ENCODE measurements at regions not wholly inside any gene's neighbourhood (a gene's known extent, or its start where the extent isn't known, plus 50 kb on each side); places are given as distances from the start of the nearest gene placed in this dataset.

DNA sequence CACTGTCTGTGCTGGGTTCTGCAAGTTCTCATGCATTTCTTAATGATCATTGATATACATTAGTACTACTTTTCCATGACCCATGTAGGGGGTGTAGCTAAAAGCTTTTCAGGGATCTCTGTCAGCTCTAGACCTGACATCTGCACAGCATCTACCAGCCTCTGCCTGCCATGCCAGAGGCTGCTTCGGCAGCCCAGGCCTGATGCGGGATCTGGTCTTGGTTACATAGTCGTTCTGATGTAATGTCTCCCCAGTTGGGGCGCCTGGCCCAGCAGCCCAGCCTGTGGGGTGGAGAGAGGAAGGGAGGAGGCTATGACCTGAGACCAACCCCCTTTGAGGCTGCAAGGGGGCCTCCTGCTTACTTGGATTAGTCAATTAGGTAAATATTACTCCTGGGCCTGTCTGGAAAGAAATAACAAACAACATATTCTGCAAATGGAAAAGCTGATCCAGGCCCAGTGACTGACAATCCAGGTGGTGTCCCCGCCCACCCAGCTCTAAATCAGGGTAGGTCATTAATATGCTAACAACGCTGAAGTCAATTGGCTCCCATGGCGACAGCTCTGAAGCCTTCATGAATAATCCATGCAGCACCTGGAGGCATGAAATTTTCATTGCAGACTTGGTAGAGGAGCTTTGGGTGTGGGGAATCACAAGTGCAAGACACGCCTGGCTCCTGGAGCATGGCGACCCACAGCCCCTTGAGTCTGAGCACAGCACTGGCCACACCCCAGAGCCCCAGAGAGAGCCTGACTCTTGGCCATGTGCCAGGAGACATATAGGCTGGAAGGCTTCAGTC lies 575.3 kb downstream of the CMPK2 start:
- no peak for DNase-seq (ENCODE audit: low spot score)

DNA sequence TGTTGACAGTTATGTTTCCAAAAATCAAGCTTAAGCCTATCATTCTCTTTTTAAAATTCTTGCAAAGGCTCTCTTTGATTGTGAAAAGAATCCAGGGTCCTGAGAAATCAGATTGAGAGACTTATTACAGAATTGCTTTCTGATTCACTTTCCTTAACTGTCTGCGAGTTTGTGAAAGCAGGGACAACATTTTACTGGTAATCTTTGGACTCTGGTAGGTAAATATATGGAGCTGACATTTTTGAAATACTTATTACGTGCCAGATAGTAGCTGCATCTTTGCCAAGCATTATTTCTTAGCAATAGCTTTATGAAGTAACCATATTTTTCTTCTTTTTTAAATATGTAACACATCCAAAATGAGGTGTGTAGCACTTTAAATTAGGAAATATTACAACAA lies 570.9 kb downstream of the CMPK2 start:
- DNase-seq (ENCODE audit: low spot score): no peak

DNA sequence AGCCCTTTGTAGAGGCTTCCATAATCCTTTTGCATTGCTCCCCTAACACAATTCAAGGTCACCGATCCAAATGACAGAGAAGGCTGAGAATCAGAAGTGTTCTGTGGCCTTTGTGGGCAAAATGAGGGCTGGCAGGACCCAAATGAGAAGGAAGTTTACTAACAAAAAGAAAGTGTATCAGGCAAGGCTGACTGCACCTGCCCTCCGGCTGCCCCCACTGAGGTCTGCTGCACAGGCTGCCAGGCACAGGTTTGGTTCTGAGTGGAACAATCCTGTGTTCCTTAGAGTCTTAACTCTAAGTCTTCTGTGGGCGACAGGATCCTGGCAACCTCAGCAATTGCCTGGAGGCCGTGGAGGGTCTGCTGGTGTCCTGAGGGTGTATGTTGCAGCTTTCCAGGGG lies 568.5 kb downstream of the CMPK2 start:
- DNase-seq (ENCODE audit: low spot score): no peak

DNA sequence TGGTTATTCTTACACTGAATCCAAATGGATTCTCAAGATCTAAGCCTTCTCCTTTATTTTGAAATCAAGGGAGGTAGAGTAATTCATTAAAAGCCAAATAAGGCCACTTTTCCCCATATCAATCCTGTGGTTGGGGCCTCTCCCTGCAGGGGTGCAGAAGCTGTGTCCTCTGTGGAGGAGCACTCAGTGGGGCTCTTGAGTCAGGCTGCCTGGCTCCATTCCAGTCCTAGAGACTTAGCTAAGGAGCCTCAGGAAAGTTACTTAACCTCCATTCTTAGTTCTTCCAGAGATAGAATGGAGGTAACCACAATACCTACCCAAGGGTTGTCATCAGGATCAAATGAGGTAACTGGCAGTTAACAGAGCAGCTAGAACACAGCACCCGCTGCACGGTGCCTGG lies 564.3 kb downstream of the CMPK2 start:
- DNase-seq (ENCODE audit: low spot score): no peak

DNA sequence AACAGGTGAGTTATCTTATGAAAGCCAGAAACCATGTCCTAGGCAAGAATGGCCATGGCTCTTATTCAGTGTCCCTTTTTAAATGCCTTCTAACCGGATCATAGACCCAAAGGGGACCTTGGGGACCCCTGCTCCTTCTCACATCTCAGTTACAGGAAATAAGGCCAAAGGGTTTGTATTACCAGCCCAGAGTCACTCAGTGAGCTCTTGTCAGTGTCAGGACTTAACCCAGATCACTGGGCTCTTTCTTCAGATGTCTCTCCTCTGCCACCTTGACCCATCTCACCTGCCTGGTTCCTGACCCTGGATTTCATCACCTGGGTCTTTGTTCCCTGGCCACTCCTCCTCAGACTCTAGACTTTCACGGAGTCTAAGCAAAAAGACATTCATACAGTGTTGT lies 556.7 kb downstream of the CMPK2 start:
- DNase-seq (ENCODE audit: low spot score): no peak

DNA sequence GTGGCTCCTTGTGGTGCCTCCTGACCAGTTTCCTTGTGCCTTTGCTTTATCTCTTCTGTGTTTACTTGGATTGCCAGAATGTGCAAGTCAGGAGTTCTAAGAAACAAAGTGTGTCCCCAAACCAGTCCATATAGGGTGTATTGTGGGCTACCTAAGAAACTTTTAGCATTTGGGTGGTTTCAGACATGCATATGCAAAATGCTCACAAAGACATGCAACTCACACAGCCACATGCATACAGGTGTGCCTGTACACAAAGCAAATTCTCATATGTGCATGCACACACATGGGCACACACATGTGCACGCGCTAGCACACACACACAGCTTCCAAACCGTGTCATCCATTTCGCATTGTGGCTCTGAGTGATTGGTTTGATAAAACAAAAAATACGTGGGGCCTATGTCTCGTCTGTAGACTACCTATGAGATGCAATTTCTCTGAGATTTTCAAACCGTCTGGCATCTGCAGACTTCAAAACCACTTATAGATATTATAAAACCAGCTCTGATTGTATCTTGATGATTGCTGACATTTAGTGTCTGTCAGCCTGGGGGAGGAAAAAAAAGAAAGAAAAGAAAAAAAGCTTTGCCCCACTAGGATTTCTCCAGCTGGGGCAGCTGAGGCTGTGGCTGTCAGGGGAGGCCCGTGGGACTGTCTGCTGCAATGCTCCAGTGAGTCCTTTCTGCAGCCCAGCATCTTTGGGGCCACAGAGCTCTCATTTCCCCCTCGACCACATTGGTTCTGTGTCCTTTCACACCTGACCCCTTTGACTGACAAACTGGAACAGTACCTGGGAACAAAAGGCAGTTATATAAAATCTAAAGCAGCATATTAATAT lies 556.1 kb downstream of the CMPK2 start:
- no peak for DNase-seq (ENCODE audit: low spot score)

DNA sequence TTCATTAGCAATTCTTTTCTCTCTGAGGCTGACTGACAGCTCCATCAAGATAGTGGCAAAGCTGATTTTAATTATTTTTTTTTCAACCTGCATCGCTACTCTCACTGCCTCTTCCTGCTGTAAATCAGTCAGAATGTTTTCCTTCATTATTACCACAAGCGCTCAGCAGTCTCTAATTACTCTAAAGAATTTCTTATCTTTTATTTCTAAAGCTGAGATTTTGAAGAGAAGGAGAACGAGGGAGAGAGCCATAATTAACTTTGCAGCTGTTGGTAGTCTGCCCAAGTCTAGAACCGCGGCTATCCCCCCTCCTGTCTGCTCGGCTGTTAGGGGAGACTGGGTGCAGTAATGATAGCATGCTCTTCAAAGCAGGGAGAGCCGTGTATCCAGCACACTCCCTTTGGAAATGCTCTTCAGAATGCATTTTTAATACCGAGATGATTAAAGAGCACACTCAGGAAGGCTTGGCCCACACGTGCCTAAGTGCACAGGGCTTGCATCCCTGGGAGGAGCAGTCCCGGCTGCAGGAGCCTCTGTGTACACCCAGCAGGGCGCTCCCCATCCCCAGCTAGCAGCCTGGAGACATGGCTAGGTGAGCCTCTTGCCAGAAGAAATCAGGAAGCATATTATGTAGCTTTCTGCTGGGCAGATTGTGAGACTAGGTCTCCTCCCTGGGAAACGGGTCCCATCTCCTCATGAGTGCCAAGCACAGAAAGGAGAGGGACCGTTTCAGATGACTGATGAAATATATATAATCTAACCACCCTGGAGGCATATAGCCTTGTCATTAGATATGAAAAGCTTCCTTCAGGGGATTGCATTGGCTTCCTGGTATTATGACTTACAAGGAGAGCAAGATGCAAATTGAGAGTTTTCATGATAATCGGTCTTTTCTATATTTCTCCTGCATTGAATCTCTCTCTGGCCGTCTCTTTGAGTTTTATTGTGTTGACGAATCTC lies 555.2 kb downstream of the CMPK2 start:
- no peak for DNase-seq (ENCODE audit: low spot score)

DNA sequence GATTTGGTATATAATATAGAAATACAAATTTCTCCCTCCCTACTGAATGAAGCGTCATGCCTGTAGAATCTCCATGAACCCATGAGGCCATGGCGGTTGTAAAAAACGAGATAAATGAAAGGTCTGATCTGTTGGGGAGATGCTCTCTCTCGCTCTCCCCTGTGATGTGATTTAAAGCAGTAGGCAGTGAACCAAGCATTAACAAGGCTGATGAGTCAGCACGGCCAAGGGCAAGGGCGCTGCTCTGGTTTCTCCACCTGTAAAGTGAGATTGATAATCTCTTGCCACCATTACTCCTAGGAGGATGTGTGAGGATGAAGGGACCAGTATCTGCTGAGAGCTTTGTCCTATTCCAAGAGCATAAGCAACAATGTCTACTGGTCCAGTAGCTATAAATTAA lies 553.3 kb downstream of the CMPK2 start:
- no peak for DNase-seq (ENCODE audit: low spot score)

DNA sequence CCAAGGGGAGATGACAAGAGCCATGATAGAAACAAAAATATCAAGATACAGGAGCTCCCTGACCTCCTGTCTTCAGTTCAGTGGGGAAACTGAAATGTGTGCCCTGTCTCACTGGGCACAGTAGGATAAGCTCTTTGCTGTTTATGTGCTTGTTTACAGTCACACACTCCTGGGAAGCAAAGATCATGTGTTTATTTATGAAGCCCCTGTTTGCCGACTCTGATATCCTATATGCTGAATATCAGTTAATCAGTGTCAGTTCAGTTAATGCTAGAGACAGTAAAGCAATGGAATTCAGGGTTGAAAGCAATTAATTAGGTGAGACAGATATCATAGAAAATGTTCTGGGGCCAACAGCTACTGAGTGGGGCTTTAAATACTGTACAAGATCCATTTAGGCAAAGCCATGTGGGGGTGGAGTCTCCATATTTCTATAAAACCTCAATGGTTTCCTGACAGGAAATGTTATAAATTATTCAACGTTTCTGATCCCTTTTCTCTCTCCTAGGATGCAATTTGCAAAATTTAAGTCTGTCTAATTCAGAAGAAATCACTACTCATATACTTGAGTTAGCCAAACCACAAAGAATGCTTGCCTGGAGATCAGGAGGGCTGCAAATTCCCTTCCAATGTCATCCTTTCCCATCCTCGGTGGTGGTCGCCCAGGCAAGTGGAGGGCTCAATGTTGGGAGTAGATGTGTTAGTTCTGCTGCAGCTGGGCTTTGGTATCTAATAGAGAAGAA lies 551.3 kb downstream of the CMPK2 start:
- no peak for DNase-seq (ENCODE audit: low spot score)

DNA sequence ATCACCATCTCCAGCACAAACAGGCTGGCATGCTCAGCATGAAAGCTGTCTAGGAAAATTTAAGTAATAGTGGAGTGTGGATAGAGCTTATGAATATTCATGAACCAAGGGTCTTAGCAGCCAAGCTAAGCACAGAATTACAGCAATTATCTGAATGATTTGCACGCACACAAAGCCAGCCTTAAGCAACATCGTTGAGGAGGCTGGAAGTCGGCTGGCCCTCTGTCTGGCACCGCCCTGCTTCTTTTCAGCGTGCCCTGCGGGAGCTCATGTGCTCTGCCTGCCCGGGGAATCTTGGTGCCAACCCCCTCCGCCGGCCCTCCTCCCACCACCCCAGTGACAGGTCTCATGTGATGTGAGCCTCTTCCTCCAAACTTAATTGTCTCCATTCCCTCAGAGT lies 540.1 kb downstream of the CMPK2 start:
- DNase-seq (ENCODE audit: low spot score): no peak

DNA sequence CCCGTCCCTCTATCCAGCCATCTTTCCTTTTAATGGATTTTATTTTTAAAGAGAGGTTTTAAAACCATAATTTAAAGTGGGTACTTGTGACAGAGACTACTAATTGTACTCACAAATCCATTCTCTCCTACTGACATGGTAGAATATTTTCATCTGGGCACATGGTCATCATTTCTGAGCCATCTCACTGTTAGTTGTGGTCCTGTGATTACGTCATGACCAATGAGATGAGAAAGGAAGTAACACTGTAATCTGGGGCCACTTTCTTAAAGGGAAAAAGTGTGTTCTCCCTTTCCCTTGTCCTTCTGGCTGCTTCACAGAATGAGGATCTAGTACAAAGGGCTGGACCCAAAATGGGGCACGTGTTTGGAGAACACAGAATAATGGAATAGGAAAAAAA lies 538.7 kb downstream of the CMPK2 start:
- DNase-seq (ENCODE audit: low spot score): no peak

DNA sequence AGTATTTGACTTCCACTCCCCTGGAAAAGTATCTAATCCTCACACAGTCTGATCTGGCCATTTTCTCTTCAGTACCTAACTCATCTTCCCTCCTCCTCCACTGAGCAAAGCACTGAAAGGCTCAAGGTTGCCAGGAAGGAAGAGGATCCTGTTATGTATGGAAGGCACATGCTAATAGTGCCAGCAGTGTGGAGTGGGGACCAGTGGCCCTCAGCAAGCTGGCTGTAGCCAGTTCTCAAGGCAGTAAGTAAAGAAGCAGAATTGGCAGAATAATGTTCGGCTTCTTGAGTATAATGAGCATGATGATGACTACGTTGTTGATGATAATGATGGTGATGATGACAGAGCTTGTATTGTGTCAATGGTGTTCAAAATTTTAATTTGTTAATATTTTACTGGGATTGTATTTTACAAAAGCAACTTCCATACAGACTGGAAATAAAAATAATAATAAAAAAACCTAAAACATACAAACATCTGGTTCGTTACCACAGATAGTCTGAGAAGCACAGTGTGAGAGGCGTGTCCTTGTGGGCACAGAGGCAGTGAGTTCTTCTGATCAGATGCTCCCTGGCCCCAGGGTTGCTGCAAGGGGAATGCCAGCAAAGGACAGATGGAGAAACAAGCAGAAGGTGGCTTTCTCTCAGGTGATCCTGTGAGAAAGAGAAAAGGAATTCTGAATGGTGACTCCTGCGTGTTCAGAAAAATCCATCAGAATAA lies 528.8 kb downstream of the CMPK2 start:
- DNase-seq (ENCODE audit: low spot score): no peak

DNA sequence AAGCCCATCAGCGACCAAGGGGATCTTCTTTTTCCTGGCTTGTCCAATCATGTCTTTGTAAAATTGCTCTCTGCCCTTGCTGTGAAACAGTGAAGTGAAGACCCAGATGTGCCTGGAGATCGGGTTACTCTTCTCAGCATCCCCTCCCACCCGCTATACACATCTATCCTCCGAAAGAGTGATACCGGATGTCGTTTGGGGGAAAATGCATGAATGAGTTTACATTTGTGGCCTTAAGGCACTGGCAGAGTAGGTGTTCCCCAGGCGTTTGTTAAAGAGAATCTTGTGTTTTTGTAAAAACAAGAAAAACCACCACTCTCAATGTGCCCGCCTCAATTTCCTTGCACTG lies 528.3 kb downstream of the CMPK2 start:
- no peak for DNase-seq (ENCODE audit: low spot score)

DNA sequence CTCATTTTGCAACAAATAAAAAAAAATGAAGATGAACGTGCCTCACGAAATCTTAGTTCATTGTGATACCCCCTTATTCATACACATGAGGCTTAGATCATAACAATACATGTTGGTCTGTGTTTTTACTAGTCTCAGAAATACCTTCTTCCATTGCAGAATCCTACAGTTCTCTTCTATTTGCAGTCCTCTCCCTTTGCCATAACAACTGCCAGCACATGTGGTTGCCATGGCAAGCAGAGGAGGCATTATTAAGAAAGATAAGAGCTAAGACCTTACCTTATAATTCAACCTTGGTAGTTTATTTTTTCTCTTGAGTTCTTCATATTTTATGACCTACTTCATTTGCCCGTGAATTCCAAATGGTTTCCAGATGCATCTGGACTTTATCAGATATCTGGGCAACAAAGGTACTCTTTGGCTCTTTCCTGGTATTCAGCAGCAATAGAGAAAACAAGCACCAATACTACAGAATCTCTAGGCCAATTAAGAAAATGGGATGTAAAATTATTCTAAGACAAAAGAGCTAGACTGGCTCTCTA lies 524.0 kb downstream of the CMPK2 start:
- no peak for DNase-seq (ENCODE audit: low spot score)

DNA sequence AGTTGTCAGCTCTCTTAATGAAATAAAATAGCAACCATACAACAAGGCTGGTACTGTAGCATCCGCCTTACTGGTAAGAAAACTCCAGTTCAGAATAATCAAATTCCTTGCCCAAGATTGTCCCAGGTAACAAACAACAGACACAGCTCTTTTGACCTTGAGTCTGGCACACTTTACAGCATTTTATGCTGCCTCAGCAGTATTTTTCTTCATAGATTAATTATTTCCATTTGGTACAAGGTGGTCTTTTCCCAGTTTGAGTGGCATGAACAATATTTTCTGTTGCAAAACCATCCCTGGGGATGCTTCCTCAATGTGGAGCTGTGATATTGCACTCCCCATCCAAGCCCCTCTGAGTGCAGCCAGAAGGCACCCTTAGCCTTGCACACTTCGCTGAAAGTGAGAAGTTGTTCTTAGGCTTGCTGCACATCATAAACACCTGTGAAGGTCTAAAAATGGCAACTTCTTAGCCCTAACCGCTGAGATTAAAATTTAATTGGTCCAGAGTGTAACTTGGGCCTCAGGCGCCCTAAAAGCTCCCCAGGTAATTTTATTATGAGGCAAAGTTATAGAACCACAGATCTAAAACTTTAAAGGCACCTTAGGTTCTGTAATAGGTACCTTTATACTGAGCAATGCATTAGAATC lies 523.3 kb downstream of the CMPK2 start:
- DNase-seq (ENCODE audit: low spot score): no peak

DNA sequence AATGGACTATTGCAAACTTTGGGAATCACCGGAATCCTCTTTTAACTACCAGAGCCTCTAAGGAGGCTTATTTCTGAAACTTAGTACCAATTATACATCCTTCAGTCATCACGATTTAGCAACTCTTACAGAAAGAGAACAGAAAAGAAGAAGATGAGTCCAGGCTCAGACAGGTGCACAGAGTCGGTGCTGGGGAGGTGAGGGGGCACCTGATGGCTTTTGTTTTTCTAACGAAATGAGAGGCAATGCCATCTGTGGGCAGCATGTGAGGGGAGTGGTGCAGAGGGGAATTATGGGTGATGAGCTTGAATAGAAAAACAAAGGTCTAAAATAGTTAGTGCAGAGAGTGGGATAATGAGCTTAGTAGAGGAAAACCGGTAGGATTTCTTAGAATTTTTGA lies 522.6 kb downstream of the CMPK2 start:
- DNase-seq (ENCODE audit: low spot score): no peak

DNA sequence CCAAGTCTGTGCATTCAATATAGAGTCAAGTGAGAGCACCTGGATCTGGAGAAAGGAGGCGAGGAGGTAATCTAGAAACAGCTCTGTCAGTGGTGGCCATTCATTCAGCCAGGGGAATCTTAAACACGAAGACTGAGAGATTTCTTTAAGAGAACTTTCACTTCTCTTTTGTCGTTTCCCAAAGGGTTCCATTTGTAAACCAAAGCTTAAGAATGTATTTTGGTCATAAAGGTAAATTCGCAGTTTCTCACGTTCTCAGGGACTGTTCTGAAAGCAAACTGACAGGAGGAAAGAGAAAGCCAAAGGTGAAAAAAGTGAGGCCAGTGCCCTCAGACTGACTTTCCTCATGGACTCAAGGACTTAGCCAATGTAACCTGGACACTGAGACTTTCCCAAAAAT lies 513.5 kb downstream of the CMPK2 start:
- no peak for DNase-seq (ENCODE audit: low spot score)

DNA sequence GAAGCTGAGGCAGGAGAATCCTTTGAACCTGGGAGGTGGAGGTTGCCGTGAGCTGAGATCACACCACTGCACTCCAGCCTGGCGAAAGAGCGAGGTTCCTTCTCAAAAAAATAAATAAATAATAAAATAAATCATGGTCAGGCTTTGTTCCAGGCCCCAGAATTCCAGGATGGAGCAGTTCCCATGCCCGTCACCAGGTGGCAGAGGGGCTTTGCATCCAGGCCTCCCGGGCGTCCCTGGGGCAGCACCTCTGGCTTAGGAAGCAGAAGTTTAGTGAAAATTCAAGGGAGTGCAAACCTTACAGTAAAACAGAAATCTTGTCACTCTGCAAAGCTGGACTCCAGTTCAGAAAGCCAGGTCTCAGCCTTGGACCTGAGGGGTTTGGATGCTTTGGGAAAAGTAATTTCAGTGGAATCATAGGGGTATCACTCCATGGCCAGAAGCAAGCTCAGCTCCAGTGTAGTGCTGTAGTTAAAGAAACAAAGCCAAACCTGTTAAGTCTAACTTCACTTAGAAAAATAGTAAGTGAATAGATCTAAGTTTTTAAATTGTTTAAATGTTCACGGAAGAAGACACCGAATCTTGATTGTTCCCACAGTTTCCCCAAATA lies 512.7 kb downstream of the CMPK2 start:
- no peak for DNase-seq (ENCODE audit: low spot score)

DNA sequence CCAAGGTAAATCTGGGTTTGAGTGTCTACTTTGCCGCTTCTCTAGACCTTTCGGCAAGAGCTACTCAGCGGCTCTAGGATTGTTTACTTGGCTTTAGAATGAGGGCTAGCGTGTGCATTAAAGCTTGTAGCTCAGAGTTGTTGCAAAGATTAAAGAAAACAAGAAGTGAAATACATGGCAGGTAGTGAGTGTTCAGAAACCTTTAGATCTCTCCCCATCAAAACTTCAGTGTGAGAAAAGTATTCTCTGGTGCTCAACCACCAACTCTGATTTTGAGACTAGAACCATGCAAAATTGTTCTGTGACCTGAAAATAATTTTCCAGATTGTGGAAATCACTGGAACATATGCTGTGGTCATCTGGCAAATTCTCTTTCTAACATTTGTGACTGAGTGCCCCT lies 512.0 kb downstream of the CMPK2 start:
- no peak for DNase-seq (ENCODE audit: low spot score)

DNA sequence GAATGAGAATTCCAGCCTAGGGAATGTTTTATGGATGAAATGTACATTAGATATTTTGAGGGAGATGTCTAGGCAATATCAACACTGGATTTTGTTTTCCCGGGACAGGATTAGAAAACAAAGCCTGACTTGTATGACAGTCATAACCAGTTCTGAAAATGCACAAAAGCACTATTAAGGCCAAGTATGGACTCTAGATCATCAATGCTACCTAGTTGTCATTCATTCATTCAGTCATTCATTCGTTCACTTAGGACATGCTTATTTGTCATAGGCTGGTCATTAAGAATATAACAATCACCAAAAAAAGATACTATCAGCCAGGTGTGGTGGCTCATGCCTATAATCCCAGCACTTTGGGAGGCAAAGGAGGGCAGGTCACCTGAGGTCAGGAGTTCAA lies 511.2 kb downstream of the CMPK2 start:
- no peak for DNase-seq (ENCODE audit: low spot score)
